Epithelial cell of prostate (primary cell): ENCODE measurements at regions not wholly inside any gene's neighbourhood (a gene's known extent, or its start where the extent isn't known, plus 50 kb on each side); places are given as distances from the start of the nearest gene placed in this dataset.

ENCODE experiments used
- DNase-seq: peaks from one replicate; pipeline ENCODE4 v3.0.0-alpha.2; 2011; ENCODE audit warnings: low read depth, low spot score
- H3K27ac ChIP-seq: fragments of 450-650 bp; 2 replicates; pipeline ENCODE4 v1.5.1; 2017; ENCODE audit warnings: mild to moderate bottlenecking

GRCh38 chr1:101745551-101746270, 251.0 kb downstream of the OLFM3 start:
- no peak overlapping the region for H3K27ac ChIP-seq
- DNase-seq, result no peak

- no peak overlapping the region for H3K27ac ChIP-seq
- DNase-seq, result no peak
Measured at GRCh38 chr1:101748077-101748476, 248.6 kb downstream of the OLFM3 start.
